BLaER1 (cell line): ENCODE measurements at regions not wholly inside any gene's neighbourhood (a gene's known extent, or its start where the extent isn't known, plus 50 kb on each side); places are given as distances from the start of the nearest gene placed in this dataset.

Experiments used
- H3K27ac ChIP-seq: shearing (Covaris generic); formaldehyde crosslinking; 2 replicates; pipeline ENCODE4 v1.8.1; 2022
- H3K27me3 ChIP-seq: shearing (Covaris generic); formaldehyde crosslinking; 2 replicates; pipeline ENCODE4 v1.8.1; 2022
- H3K36me3 ChIP-seq: shearing (Covaris generic); formaldehyde crosslinking; 2 replicates; pipeline ENCODE4 v1.8.1; 2022
- H3K4me1 ChIP-seq: shearing (Covaris generic); formaldehyde crosslinking; 2 replicates; pipeline ENCODE4 v1.8.1; 2022
- H3K4me2 ChIP-seq: shearing (Covaris generic); formaldehyde crosslinking; 2 replicates; pipeline ENCODE4 v1.8.1; 2022
- H3K4me3 ChIP-seq: shearing (Covaris generic); formaldehyde crosslinking; 2 replicates; pipeline ENCODE4 v1.8.1; 2022
- H3K9ac ChIP-seq: shearing (Covaris generic); formaldehyde crosslinking; 2 replicates; pipeline ENCODE4 v1.8.1; 2022
- H3K9me3 ChIP-seq: shearing (Covaris generic); formaldehyde crosslinking; 2 replicates; pipeline ENCODE4 v1.8.1; 2022
- H4K20me1 ChIP-seq: shearing (Covaris generic); formaldehyde crosslinking; 2 replicates; pipeline ENCODE4 v1.8.1; 2022
- Cebpa-rat ChIP-seq: shearing (Covaris generic); IDR thresholded peaks from 2 replicates; pipeline ENCODE4 v1.8.1; 2022

DNA sequence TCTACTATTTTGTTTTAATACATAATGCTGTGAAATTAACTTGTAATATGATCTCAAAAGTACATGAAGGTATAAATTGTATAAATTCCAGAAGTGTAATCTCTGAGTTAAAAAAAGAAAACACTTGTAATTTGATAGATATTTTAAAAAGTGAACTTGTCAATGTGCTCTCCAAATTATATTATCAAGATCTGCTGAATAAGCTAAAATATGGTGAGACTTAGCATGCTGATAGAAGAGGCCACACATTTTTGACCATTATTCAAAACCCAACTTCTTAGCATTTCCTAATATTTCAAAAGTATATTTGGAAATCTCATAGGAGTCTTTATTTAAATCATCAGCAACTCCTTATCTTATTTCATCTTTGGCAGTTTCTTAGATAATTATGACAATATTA, 657.1 kb upstream of the BOD1L1 start:
- Histone ChIP-seq H3K27me3 (no peaks in the 10 kb centered on the region), H3K4me2 (no peak overlapping the region), H3K36me3 (no peaks in the 10 kb centered on the region), H3K27ac (no peak overlapping the region), H3K4me3 (no peak overlapping the region), H3K4me1 (no peaks in the 10 kb centered on the region), H3K9me3 (no peaks in the 10 kb centered on the region), H4K20me1 (no peaks in the 10 kb centered on the region), H3K9ac (no peak overlapping the region)
- no peak for TF ChIP-seq Cebpa-rat

DNA sequence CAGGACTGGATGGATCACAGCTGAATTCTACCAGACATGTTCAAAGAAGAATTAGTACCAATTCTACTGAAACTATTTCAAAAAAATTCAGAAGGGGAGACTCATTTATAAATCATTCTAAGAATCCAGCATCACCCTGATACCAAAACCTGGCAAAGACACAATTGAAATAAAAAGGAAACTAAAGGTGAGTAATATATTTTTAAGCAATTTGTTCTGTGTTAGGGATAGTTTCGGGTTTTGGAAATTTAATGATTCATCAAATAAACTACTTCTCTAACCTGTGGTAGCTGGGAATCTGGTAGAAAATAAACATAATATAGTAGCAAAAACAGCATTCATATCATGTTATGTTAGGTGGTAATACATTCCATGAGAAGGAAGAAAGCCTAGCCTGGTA, 662.2 kb upstream of the BOD1L1 start:
- no peaks in the 10 kb centered on the region for H3K4me1 ChIP-seq
- no peak overlapping the region for H3K4me2 ChIP-seq
- no peaks in the 10 kb centered on the region for H3K36me3 ChIP-seq
- no peak overlapping the region for H3K4me3 ChIP-seq
- no peaks in the 10 kb centered on the region for H3K27me3 ChIP-seq
- no peaks in the 10 kb centered on the region for H3K9me3 ChIP-seq
- TF ChIP-seq Cebpa-rat, result no peak
- no peaks in the 10 kb centered on the region for H4K20me1 ChIP-seq
- no peak overlapping the region for H3K27ac ChIP-seq
- H3K9ac ChIP-seq, result no peak overlapping the region

GRCh38 chr4:14293582-14293981, 666.1 kb upstream of the BOD1L1 start:
- no peak overlapping the region for H3K4me3 ChIP-seq
- H3K27ac ChIP-seq, result no peak overlapping the region
- no peaks in the 10 kb centered on the region for H3K9me3 ChIP-seq
- no peaks in the 10 kb centered on the region for H4K20me1 ChIP-seq
- no peaks in the 10 kb centered on the region for H3K4me1 ChIP-seq
- H3K9ac ChIP-seq, result no peak overlapping the region
- H3K4me2 ChIP-seq, result no peak overlapping the region
- H3K27me3 ChIP-seq, result no peaks in the 10 kb centered on the region
- no peaks in the 10 kb centered on the region for H3K36me3 ChIP-seq
- TF ChIP-seq Cebpa-rat, result no peak

DNA sequence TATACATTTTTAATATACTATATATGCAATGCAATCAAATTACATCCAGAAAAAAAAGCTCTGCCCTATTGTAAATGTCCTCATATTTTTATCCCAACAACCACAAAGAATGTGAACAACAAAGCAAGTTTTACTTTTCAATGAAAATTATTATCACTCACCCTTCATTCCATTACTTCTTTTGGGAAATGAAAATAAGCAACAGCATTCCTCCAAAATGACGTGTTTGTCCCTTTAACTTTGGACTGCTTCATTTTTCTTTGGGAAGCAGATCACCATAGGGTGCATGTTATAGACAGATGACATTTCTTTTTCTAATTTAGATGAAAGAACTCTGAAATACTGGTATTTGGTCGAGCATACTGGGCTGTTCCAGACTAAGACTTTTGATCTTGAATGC, 667.1 kb upstream of the BOD1L1 start:
- H4K20me1 ChIP-seq, result no peaks in the 10 kb centered on the region
- no peak for TF ChIP-seq Cebpa-rat
- H3K36me3 ChIP-seq, result no peaks in the 10 kb centered on the region
- no peaks in the 10 kb centered on the region for H3K27me3 ChIP-seq
- no peak overlapping the region for H3K4me3 ChIP-seq
- H3K4me2 ChIP-seq, result no peak overlapping the region
- no peak overlapping the region for H3K9ac ChIP-seq
- no peak overlapping the region for H3K27ac ChIP-seq
- H3K4me1 ChIP-seq, result no peaks in the 10 kb centered on the region
- no peaks in the 10 kb centered on the region for H3K9me3 ChIP-seq

GRCh38 chr4:14299166-14299565, 671.6 kb upstream of the BOD1L1 start:
- Histone ChIP-seq H3K9me3 (no peaks in the 10 kb centered on the region), H3K4me1 (no peaks in the 10 kb centered on the region), H3K27me3 (no peaks in the 10 kb centered on the region), H3K4me2 (no peak overlapping the region), H3K9ac (no peak overlapping the region), H3K36me3 (no peaks in the 10 kb centered on the region), H3K4me3 (no peak overlapping the region), H3K27ac (no peak overlapping the region), H4K20me1 (no peaks in the 10 kb centered on the region)
- no peak for TF ChIP-seq Cebpa-rat

- Histone ChIP-seq H3K27me3 (no peaks in the 10 kb centered on the region), H3K4me3 (no peak overlapping the region), H3K9me3 (no peaks in the 10 kb centered on the region), H4K20me1 (no peaks in the 10 kb centered on the region), H3K27ac (no peak overlapping the region), H3K4me2 (no peak overlapping the region), H3K36me3 (no peaks in the 10 kb centered on the region), H3K4me1 (no peaks in the 10 kb centered on the region), H3K9ac (no peak overlapping the region)
- TF ChIP-seq Cebpa-rat, result no peak
Observed at GRCh38 chr4:14302021-14302420, 674.5 kb upstream of the BOD1L1 start.

DNA sequence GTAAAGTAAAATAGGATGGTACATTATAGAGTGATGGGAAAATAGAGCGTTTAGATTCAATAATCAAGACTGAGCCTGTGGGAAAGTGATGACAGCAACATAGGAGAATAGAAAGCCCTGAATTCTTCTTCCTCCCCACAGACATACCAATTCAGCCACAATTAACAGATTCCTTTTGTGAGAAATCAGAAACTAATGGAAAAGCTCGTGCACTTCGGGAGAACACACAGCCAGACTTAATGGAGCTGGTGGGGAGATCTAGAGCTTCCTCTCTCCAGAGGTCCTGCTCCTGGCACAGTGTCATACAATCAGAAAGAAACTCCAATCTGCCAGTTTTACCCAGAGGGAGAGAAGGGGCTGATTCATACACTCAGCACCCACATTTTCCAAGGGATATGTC, 676.3 kb upstream of the BOD1L1 start:
- Histone ChIP-seq H3K27ac (no peak overlapping the region), H3K9me3 (no peaks in the 10 kb centered on the region), H3K4me3 (no peak overlapping the region), H4K20me1 (no peaks in the 10 kb centered on the region), H3K4me2 (no peak overlapping the region), H3K36me3 (no peaks in the 10 kb centered on the region), H3K4me1 (no peaks in the 10 kb centered on the region), H3K27me3 (no peaks in the 10 kb centered on the region), H3K9ac (no peak overlapping the region)
- no peak for TF ChIP-seq Cebpa-rat

DNA sequence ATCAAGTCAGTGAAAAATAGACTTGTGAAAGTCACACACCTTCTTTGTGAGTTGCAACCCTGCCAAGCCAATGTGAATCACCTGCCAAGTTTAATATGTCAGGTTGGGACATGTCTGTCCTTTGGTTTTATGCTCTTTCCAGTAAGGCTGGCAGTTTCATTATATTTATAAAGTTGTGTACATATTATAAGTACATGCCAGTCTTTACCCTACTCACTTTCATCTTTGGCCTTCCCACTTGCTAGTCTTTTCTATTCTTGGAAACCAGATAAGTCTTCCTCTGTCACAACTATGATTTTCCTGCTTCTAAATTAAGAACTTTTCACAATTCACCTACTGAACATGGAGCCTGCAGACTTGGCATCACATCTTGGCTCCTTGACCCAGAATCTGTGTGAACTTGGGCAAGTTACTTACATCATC, 680.7 kb upstream of the BOD1L1 start:
- H3K9ac ChIP-seq, result no peak overlapping the region
- no peak for TF ChIP-seq Cebpa-rat
- H3K9me3 ChIP-seq, result no peaks in the 10 kb centered on the region
- no peaks in the 10 kb centered on the region for H3K27me3 ChIP-seq
- H4K20me1 ChIP-seq, result no peaks in the 10 kb centered on the region
- H3K27ac ChIP-seq, result no peak overlapping the region
- no peaks in the 10 kb centered on the region for H3K36me3 ChIP-seq
- no peak overlapping the region for H3K4me3 ChIP-seq
- H3K4me1 ChIP-seq, result peaks cover 7% of the 10 kb centered on the region
- H3K4me2 ChIP-seq, result no peak overlapping the region

GRCh38 chr4:14309431-14309830, 681.9 kb upstream of the BOD1L1 start:
- no peak overlapping the region for H3K4me2 ChIP-seq
- H3K27ac ChIP-seq, result no peak overlapping the region
- H3K27me3 ChIP-seq, result no peaks in the 10 kb centered on the region
- no peaks in the 10 kb centered on the region for H3K36me3 ChIP-seq
- TF ChIP-seq Cebpa-rat, result no peak
- H3K9me3 ChIP-seq, result no peaks in the 10 kb centered on the region
- H3K4me1 ChIP-seq, result peaks cover 7% of the 10 kb centered on the region
- H4K20me1 ChIP-seq, result no peaks in the 10 kb centered on the region
- H3K9ac ChIP-seq, result no peak overlapping the region
- H3K4me3 ChIP-seq, result no peak overlapping the region

DNA sequence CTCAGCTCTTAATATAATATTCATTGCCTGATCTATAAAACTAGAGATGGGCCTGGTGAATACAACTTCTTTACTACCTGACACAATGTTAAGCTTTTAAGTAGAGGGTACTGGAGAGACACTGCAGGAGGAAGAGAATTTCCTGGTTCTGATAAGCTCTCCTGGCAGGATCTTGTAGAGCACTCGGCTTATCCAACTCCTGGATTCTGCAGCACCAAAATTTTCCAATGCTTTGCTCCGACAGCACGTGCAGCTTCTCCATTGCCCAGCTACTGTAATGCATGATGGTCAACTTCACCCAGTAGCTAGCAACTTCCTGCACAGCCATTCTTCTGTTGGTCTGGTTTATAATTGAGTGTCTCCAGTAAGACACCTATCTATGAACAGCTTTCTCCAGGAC, 686.2 kb upstream of the BOD1L1 start:
- no peaks in the 10 kb centered on the region for H3K36me3 ChIP-seq
- no peaks in the 10 kb centered on the region for H3K9me3 ChIP-seq
- H3K9ac ChIP-seq, result no peak overlapping the region
- H3K4me1 ChIP-seq, result peaks cover 7% of the 10 kb centered on the region
- H3K27ac ChIP-seq, result no peak overlapping the region
- no peaks in the 10 kb centered on the region for H3K27me3 ChIP-seq
- TF ChIP-seq Cebpa-rat, result no peak
- no peak overlapping the region for H3K4me2 ChIP-seq
- no peaks in the 10 kb centered on the region for H4K20me1 ChIP-seq
- H3K4me3 ChIP-seq, result no peak overlapping the region

- no peak overlapping the region for H3K4me3 ChIP-seq
- no peaks in the 10 kb centered on the region for H3K27me3 ChIP-seq
- H3K27ac ChIP-seq, result no peak overlapping the region
- no peak overlapping the region for H3K4me2 ChIP-seq
- no peaks in the 10 kb centered on the region for H3K9me3 ChIP-seq
- TF ChIP-seq Cebpa-rat, result no peak
- no peaks in the 10 kb centered on the region for H4K20me1 ChIP-seq
- H3K36me3 ChIP-seq, result no peaks in the 10 kb centered on the region
- H3K4me1 ChIP-seq, result peaks cover 7% of the 10 kb centered on the region
- H3K9ac ChIP-seq, result no peak overlapping the region
Observed at GRCh38 chr4:14315129-14315528, 687.2 kb upstream of the CPEB2 start.
